ENCODE measurements at regions not wholly inside any gene's neighbourhood (a gene's known extent, or its start where the extent isn't known, plus 50 kb on each side); places are given as distances from the start of the nearest gene placed in this dataset.
"Not testable (repeated sequence)": the region's sequence is repeated elsewhere in the genome, so short reads cannot be mapped to it uniquely, and the experiment has no call there.

DNA sequence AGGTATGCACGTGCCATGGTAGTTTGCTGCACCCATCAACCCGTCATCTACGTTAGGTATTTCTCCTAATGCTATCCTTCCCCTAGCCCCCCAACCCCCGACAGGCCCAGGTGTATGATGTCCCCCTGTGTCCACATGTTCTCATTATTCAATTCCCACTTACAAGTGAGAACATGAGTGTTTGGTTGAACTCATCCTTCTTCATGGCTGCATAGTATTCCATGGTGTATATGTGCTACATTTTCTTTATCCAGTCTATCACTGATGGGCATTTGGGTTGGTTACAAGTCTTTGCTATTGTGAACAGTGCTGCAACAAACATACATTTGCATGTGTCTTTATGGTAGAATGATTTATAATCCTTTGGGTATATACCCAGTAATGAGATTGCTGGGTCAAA, 130.5 kb upstream of the SRSF6 start:
- TF ChIP-seq, protein P1, sequence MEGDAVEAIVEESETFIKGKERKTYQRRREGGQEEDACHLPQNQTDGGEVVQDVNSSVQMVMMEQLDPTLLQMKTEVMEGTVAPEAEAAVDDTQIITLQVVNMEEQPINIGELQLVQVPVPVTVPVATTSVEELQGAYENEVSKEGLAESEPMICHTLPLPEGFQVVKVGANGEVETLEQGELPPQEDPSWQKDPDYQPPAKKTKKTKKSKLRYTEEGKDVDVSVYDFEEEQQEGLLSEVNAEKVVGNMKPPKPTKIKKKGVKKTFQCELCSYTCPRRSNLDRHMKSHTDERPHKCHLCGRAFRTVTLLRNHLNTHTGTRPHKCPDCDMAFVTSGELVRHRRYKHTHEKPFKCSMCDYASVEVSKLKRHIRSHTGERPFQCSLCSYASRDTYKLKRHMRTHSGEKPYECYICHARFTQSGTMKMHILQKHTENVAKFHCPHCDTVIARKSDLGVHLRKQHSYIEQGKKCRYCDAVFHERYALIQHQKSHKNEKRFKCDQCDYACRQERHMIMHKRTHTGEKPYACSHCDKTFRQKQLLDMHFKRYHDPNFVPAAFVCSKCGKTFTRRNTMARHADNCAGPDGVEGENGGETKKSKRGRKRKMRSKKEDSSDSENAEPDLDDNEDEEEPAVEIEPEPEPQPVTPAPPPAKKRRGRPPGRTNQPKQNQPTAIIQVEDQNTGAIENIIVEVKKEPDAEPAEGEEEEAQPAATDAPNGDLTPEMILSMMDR (conservative IDR thresholded peaks at IDR 0.05; ENCODE audit: low read depth in 2 of 2) = not testable (repeated sequence)
- TF ChIP-seq JUNB (IDR thresholded peaks at IDR 0.05; ENCODE audit: unreplicated experiment); CREB1 (CRISPR knock-in tag; IDR thresholded peaks at IDR 0.05; ENCODE audit: low read depth); POLR2AphosphoS5 (IDR thresholded peaks at IDR 0.05; ENCODE audit: low read depth): not testable (repeated sequence)

Measured in GM23338 (cell line).